C4-2B (cell line): ENCODE measurements at regions not wholly inside any gene's neighbourhood (a gene's known extent, or its start where the extent isn't known, plus 50 kb on each side); places are given as distances from the start of the nearest gene placed in this dataset.

Experiments used
- ZFX ChIP-seq: fragments of 450-650 bp; IDR thresholded peaks from 2 replicates; pipeline ENCODE4 v1.6.1; 2017
- TF ChIP-seq, protein P1 (sequence below): fragments of 450-650 bp; conservative IDR thresholded peaks from 2 replicates; pipeline ENCODE4 v1.5.1; 2017; ENCODE audit warnings: mild to moderate bottlenecking

DNA sequence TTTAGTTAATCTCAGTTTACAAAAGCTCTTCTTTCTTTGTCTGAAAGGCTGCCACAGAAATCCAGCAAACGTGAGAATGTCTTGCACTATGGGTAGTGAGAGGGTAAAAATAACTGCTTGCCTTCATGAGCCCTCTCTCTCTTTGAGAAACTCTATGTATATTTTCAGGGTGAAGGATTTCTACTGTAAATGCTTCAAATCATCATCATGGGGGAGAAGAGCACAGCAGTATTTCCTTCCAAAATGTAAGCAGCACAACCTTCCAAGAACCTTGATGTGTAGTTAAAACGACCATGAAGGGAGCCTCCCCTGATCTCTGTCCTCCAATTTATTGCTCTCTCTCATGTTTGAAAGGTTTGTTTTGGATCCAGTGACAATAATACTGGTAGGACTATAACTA lies 141.3 kb upstream of the CENPW start:
- TF ChIP-seq, protein P1, sequence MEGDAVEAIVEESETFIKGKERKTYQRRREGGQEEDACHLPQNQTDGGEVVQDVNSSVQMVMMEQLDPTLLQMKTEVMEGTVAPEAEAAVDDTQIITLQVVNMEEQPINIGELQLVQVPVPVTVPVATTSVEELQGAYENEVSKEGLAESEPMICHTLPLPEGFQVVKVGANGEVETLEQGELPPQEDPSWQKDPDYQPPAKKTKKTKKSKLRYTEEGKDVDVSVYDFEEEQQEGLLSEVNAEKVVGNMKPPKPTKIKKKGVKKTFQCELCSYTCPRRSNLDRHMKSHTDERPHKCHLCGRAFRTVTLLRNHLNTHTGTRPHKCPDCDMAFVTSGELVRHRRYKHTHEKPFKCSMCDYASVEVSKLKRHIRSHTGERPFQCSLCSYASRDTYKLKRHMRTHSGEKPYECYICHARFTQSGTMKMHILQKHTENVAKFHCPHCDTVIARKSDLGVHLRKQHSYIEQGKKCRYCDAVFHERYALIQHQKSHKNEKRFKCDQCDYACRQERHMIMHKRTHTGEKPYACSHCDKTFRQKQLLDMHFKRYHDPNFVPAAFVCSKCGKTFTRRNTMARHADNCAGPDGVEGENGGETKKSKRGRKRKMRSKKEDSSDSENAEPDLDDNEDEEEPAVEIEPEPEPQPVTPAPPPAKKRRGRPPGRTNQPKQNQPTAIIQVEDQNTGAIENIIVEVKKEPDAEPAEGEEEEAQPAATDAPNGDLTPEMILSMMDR: no peak
- TF ChIP-seq ZFX: no peak
